ENCODE measurements at regions not wholly inside any gene's neighbourhood (a gene's known extent, or its start where the extent isn't known, plus 50 kb on each side); places are given as distances from the start of the nearest gene placed in this dataset.

DNA sequence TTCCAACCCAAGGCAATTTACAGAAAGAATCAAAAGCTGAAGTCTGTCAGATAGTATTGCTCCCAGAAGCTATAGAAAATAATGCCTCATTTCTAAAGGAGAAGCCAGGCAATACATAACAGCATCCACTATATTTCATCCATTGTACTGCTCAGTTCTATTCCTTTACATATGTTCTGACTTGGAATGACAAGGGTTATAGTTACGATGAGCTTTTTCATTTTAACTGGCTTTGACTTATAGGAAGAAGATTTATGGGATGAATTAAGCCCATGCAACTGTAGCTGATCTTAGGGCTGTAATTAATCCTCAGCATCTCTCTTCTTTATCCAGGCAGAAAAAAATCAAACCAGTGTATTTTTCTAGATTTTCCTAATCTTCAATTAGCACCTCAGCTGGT lies 676.3 kb upstream of the CCDC54 start:
- no peak for DNase-seq (ENCODE audit: low read depth)

DNA sequence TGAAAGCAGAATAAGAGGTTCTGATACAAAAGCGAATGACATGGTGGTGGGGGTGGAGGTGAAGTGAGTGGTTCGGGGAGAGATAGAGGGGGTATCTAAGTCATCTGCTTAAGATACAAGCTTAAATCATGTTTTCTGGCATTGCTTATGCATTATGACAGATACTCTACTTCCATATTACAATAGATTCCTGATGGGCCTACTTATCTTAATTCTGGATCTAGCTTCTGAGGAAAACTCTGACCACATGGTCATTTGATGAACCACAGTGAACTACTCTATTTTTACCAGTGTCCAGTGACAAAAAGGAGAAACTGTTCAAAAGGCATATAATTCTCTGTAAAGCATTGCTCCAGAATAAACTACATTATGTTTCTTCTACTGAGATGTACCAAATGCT lies 673.7 kb upstream of the CCDC54 start:
- DNase-seq (ENCODE audit: low read depth) = no peak

DNA sequence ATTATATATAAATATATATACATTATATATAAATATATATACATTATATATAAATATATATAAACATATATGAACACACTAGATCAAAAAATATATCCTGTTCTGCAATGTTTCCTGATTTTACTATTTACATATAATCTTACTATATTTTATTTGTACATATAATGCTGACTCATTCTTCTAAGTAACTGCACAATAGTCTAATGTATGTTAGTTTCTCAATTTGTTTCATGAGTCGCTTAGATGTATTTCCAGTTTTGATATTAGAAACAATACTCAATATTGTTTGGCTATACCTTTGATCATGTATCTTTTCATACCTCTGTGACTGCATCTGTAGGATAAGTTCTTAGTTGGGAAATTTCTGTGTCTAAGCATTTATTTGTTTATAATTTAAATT lies 669.9 kb upstream of the CCDC54 start:
- no peak for DNase-seq (ENCODE audit: low read depth)

DNA sequence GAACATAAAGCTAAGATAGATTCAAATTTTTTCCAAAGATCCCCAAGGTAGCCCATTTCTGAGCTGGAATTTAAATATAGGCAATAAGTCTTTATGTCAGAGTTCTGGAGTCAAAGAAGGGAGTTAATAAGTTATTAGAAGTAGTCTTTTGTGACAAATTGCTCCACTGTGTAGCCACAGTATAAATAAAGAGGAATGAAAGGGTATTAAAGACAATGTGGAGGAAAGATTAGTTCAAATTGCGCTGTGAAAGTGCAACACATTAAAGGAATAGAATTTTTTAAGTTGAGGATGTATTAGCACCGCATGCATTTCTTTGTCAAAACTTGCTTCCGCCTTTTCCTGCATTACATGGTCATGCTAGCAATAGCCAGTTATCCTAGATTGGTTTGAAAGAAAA lies 666.6 kb upstream of the CCDC54 start:
- DNase-seq (ENCODE audit: low read depth) = no peak

DNA sequence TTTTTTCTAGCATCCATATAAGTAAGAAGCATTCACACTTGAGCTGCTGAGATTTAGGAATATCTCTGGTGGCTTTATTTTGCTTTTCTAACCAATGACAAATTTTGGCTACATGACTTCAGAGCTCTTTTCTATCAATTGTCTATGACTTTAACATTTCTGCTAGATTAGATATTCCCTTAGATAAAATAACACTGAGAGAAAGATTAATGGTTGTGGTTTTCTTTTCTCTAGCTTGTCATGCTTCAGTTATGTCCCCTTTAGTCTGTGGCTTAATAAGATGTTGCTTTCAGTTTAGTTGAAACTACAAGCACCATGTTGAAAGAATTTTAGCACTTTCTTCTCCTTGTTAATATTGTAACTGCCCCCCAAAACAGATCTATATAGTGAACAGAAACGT lies 665.6 kb upstream of the CCDC54 start:
- DNase-seq (ENCODE audit: low read depth) = no peak

DNA sequence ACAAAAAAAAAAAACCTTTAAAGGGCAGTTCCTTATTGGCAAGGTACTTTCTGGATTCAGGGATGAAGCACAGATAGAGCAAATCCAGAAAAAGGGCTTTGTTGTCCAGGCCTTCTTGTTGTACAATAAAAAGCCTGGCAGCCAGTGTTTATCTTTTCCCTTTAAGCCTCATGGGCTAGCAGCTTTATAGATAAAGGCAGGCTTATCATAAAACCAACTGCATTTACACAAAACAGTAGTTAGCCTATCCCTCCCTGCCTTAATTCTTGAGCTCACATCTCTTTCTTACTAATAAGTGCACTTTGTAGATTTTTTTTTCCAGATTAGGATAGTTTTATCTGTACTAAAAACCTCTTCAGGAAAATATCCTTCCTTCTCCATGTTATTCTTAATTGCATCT lies 662.8 kb upstream of the CCDC54 start:
- no peak for DNase-seq (ENCODE audit: low read depth)

DNA sequence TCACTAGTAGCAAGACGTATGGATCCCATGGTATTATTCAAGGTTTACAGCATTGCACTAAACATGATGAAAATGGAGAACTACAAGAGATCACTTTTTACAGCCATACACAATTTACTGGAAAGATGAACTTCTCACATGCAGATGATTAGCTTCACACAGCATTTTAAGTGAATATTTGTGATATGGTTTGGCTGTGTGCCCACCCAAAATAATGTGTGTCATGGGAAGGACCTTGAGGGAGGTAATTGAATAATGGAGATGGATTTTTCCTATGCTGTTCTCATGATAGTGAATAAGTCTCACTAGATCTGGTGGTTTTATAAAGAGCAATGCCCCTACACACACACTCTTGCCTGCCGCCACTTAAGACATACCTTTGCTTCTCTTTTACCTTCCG lies 662.0 kb upstream of the CCDC54 start:
- DNase-seq (ENCODE audit: low read depth) = no peak

DNA sequence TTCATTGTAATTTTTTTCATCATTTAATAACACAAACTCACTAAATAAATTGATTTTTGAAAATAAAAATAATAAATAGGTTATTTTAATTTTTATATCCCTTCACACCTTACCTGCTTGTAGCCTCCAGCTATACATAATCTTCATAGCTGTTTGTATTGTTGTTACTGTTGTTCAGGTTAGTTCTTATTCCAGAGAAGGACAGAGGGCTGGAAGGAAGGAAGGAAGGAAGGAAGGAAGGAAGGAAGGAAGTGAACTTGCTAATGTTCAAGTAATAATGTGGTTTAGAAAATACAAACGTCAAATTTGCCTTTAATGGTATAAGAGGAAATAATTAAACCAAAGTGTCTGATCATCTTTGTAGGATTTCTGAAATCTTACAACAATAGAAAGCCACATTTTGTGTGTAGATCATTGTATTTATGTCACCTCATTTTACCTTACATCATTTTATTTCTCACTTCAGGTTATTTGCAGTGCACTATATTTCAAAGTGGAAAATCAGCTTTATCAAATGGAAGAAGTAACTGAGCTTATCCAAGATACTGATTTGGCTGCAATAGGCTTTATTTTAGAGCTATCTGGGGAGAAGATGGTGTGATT lies 660.0 kb upstream of the CCDC54 start:
- DNase-seq (ENCODE audit: low read depth) = no peak

DNA sequence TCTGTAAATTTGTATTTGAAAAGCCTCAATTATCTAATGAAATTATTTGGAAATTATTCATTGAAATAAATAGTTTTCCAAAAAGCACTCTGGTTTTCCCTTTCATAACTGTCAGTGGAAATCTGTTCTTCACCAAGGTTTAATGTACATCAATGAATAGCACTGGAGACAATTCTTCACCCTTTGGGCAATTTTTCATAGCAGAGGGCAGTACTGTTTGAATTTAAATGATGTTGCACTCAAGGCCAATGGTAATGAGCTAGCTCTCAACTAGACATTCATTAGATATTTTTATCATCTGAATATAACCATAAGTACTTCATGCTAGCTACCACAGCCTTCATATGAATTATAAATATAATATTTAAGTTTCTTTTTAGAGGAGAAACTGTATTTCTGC lies 658.2 kb upstream of the CCDC54 start:
- DNase-seq (ENCODE audit: low read depth) = no peak

DNA sequence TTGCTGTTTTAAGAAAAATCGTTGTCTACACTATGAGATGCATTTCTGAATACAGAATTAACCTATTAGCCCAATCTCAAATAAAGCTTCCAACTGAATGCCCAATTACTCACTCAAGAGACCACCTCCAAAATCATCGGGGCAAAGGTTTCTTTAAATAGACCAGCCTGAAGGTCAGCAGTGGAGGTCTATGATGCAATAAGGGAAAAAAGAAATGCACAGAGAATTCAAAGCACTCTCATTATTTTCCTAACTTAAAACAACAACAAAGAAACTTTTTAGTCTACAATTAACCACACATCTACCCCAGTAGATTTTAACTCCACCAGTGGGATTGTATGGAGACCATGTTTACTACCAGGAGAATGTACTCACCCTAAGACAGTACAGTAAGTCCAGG lies 657.7 kb upstream of the CCDC54 start:
- DNase-seq (ENCODE audit: low read depth) = no peak

DNA sequence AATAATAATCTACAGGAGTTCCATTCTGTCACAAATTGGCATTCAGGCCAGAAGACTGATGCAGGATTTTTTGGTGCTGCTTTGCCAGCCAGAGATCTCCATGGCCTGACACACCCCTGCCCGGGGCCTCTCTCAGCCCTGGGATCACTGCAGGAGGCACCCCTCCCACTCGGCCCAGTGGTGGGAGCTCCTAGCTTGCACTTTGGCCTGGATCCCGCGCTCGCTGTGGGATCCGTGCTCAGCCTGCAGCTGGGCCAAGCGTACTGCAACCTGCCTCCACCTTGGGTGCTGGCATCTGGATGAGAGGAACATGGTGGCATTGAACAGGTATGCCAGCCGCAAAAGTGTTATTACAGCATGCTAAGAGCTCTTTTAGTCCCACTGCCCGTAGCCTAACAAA lies 656.7 kb upstream of the CCDC54 start:
- no peak for DNase-seq (ENCODE audit: low read depth)

DNA sequence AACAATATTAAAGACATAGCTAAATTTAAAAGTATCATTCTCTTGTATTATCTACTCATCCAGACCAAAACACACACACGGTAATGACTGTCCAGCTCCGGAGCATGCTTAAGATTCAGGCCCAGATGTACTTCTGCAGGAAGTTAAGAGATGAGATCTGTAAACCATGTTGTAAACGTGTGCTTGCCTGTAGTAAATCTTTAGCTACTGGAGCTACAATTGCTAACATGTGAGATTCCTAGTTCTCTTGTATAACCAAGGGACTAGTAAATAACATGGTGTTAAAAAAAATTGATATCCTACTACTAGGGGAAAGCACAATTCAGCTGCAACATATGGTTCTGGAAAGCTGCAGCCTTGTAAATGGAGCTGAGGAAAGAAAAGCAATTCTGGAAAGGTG lies 651.7 kb upstream of the CCDC54 start:
- no peak for DNase-seq (ENCODE audit: low read depth)

DNA sequence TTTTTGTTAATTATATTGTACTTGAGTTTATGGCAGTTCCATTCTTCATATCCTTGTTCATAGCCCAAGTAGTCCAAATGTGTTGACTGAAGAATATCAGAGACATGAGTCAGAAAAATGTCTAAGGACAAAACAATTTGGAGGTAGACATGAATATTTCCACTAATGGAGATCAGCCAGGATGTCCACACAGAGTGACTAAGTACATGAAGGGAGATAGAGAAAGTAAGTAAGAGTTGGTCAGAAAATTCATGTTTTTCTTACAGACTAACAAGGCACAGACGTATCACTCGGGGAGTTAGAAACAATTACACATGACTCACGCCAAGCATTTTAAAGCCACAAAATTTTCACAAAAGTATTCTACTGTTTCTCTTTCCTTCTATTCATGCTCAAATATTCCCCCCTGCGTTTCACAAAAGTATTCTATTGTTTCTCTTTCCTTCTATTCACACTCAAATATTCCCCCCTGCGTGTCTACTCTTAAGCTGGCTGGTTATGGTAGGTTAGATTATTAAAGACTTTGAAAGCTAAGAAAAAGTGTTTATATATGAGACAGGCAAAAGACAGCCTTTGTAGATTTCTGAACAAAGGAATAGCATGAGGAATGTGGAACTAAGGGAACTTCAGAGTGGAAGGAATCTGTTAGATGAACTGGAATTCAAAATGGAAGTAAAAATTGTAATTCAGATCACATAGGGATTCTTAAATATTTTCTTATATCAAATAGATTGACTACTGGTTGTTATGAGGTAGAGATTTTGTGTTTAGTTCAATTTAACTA lies 648.7 kb upstream of the CCDC54 start:
- DNase-seq (ENCODE audit: low read depth) = no peak

DNA sequence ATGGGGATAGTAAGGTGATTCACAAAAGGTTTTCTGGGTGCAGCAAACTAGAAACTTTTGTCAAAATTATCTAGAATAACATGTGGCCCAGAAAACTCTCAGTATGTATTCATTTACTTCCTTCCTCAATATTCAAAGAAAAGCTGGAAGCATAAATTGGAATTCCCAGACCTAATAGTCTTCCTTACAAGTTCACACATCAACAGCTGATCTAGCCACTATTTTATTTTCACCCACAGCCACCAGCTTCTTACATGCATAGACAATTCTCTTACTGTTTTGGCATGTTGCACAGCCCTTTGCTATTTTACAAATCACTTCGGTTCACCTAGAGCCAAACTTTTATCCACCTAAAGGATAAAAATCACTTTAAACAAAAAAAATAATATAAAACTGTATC lies 647.8 kb upstream of the CCDC54 start:
- DNase-seq (ENCODE audit: low read depth) = no peak

DNA sequence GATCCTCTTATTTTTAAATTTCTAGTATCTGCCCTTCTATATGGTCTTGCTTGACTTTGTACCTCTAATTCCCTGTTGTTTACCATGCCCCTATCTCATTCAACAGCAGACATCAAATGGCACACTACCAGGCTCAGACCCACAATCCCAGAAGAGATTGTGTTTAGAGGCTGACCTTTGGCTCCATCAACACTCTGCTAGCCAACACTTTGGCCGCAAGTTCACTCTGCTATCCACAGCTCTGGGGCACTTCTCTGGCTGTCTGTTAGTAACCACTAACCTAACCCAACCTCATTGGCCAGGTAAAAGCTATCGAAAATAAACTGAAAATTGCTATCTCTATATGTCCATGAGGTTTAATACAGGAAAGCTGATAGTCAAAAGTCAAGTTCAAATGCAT lies 646.0 kb upstream of the CCDC54 start:
- no peak for DNase-seq (ENCODE audit: low read depth)

DNA sequence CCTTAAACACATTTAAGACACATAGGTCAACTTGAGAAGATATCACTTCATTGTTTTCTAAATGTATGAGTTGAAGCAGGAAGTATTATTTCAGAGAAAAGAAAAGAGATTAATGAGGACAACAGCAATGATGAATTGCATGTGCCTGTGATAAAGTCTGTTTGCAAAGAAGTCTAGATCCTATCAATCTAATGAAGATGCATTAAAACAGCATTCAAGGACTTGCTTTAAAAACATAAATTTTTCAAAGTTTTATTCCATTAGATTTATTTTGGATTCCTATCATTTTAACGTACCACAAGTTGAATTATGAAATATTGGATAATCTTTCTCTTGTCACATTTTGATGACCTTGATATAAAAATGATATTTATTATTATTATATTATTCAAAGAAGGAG lies 642.5 kb upstream of the CCDC54 start:
- no peak for DNase-seq (ENCODE audit: low read depth)

DNA sequence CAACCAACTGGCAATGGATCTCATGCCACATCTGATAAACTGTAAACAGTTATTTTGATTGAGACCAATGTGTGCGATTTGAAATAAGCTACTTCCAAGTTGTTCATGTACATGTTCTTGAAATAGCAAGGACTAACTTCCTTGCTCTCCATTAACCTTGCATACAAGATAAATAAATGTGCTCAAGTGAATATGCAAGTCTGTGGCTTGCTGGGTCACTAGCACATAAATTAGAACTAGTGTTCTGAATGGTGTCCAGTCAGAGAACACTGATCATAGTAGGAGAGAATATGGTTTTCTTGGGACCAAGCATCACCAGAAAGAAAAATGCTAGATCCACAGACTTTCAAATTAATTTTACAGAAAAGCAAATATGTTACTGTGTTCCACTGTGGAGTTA lies 640.0 kb upstream of the CCDC54 start:
- DNase-seq (ENCODE audit: low read depth) = no peak

DNA sequence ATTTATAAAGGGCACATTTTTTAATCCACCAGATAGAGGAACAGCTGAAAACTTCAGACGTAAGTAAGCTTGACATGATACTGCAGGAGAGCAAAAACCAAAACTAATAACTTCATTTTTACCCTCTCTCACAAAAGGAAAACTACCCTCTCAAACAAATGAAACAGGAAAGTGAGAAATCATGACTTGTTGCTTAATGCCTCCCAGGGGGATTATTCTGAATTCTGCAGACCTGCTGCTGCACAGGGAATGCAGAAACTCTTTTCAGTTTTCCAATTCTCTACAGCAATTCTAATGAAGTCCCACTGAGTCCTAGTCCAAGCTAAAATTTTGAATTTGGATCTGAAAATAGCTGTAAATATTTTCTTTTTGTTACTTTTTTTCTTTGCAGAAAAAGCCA lies 637.1 kb upstream of the CCDC54 start:
- no peak for DNase-seq (ENCODE audit: low read depth)

DNA sequence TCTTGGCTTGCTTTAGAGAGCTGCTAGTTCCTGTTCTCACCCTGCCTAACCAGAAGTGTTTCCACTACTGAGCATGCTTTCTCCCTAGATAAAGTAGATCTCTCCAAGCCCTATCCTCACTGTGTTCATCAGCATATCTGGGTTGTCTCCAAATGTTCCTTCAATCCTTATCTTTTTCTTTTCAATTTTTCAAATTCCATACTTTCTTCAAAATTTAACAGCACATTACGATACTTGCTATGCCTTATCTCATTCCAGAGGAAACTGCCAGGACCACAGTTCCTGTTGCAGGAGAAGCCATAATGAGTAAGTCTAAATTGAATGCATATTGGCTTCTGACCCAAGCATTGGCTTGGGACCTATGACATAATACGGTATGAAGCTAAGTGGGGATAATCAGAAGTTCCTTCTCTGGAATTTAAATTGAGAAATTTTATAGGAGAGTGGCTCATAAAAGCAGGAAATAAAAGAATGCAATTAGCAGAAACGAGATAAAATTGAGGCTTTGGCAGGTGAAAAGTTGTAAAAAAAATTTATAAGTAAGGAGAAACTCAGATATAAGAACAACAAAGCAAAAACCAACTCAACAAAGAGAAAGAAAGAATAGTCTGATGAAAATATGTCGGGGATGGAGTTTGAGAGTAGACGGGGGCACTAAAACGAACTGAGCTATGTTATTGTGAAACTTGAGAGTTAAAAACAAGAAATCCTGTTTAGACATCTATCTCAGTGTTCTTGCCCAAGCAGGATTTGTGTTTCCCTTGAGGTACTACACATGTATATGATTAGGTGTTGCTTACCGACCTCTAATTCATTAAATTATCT lies 631.7 kb upstream of the CCDC54 start:
- no peak for DNase-seq (ENCODE audit: low read depth)

DNA sequence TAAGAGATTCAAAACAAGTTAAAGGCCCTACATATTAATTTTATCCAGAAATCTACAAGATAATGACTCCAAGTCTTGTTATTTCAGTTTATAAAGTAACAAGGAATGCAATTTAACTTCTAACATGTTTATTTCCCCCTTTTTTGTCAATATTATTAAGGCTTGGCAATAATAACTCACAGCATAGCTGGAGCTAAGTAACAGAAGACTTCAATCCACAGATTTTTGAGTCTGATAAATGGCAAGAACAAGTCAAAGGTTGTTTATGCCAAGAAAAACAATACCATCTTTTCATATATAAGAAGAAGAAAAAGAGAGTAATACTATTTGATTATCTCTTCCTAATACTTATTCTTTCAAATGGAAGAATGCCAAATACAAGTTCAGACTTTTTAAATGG lies 631.0 kb upstream of the CCDC54 start:
- no peak for DNase-seq (ENCODE audit: low read depth)

DNA sequence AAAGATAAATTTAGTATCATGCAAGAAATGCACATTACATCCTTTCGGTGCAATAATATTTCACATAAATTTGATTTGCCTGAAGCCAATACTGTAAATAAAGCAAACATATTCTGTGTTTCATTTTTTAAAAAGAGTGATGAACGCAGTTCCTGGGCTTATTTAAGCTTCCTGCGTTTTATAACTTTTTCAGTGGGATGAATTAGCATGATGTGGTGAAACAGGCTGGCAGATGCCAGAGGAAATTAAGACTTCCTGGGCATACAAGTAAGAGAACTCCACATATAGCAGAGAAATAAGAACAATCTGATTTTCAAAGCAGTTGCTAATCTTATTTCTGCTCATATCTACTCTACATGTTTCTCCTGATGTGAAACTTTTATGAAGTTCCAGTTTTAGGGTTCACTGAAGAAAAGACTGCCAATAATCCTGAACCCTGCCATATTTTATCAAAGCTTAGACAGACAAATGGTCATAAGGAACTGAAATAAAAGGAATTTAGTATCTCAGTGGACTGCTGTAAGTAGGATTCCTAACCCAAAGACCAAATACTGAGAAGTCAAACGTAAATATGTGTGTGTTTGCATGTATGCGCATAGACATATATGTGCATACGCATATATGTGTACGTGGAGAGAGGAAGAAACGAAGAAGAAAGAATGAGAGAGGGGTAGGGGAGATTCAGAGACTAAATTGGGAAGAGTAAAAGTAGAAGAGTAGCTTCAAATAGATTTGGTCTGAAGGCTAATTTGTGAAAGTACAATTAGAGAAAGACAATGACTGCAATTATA lies 628.6 kb upstream of the CCDC54 start:
- no peak for DNase-seq (ENCODE audit: low read depth)

DNA sequence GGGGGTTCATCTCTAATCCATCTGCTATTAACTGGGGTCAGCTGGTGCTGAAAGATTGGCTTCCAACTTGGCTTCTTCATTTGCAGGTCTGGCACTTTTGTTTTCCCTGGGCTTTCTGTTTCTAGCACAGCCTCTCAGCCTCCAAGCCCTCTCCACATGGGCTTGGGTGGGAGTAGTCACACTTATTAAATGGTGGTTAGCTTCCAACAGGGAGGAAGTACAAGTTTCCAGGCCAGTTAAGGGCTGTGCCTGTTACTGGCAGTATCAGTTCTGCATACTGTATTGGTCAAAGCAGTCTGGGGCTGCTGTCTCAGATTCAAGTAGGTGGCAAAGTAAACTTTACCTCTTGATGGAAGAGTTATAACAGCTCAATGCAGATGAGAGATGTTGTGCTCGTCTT lies 627.1 kb upstream of the CCDC54 start:
- no peak for DNase-seq (ENCODE audit: low read depth)

DNA sequence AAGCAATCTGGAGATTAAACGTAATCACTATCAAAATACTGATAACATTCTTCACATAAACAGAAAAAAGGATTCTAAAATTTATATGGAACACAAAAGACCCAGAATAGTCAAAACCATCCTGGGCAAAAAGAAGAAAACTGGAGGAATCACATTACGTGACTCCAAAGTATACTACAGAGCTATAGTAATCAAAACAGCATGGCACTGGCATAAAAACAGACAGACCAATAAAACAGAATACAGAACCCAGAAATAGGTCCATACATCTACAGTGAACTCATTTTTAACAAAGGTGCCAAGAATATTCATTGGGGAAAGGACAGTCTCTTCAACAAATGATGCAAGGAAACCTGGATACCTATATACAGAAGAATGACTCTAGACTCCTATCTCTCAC lies 621.9 kb upstream of the CCDC54 start:
- no peak for DNase-seq (ENCODE audit: low read depth)
